HL-60 (cell line): ENCODE measurements at regions not wholly inside any gene's neighbourhood (a gene's known extent, or its start where the extent isn't known, plus 50 kb on each side); places are given as distances from the start of the nearest gene placed in this dataset.

Source experiments
- DNase-seq, 2 experiments: peaks; one replicate each; pipeline ENCODE4 v3.0.0-alpha.2; 2010 to 2020; ENCODE audit warnings: low read depth in 1 of 2, low spot score in 1 of 2
- H3K27ac ChIP-seq: fragments of 250-450 bp; sonication (Bioruptor Pico); replicated peaks from 2 replicates; pipeline ENCODE4 v1.5.1; 2020; ENCODE audit warnings: mild to moderate bottlenecking, moderate library complexity
- H3K27me3 ChIP-seq: fragments of 250-450 bp; sonication (Bioruptor Pico); 2 replicates; pipeline ENCODE4 v1.5.1; 2021; ENCODE audit warnings: mild to moderate bottlenecking, moderate library complexity; ENCODE audit not compliant: insufficient read depth, poor library complexity, severe bottlenecking
- H3K4me3 ChIP-seq: replicated peaks from 2 replicates; pipeline ENCODE4 v1.5.1; 2011; ENCODE audit warnings: mild to moderate bottlenecking, control low read depth, low read length; ENCODE audit not compliant: insufficient read depth
- GABPA ChIP-seq: IDR thresholded peaks from 2 replicates; pipeline ENCODE4 v1.6.1; 2012; ENCODE audit warnings: low read depth
- POLR2AphosphoS5 ChIP-seq: IDR thresholded peaks from 2 replicates; pipeline ENCODE4 v1.6.1; 2012; ENCODE audit warnings: low read depth
- REST ChIP-seq: IDR thresholded peaks from 2 replicates; pipeline ENCODE4 v1.6.1; 2012; ENCODE audit warnings: low read depth; ENCODE audit not compliant: insufficient replicate concordance
- SPI1 ChIP-seq: IDR thresholded peaks from 2 replicates; pipeline ENCODE4 v1.6.1; 2012; ENCODE audit warnings: low read depth, mild to moderate bottlenecking, borderline replicate concordance
- TF ChIP-seq, protein P1 (sequence below): IDR thresholded peaks from one replicate; pipeline ENCODE4 v1.5.1; 2011; ENCODE audit warnings: low read length, control low read depth, inconsistent platforms; ENCODE audit not compliant: insufficient read depth

DNA sequence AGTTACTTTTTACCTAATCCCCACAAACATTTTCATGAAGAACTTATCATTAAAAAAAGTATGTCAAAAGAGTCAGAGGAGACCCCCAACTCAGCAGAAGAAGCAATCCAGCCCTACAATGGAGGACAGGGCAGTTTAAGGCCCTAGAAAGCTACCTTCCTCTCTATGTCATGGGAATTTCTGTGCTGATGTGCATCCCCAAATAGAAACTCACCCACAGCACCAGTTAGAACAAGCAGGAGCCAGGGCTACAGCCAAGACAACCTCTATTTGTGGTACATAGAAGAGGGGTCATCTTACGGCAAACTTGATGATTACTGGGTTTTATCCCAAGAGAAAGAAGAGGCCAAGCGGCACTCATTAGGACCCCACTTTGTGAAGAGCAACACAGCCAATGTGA lies 160.9 kb upstream of the CCDC150 start:
- H3K27me3 ChIP-seq: peaks cover 2% of the 10 kb centered on the region
- no peak for DNase-seq
- no peak overlapping the region for H3K27ac ChIP-seq
- TF ChIP-seq, protein P1, sequence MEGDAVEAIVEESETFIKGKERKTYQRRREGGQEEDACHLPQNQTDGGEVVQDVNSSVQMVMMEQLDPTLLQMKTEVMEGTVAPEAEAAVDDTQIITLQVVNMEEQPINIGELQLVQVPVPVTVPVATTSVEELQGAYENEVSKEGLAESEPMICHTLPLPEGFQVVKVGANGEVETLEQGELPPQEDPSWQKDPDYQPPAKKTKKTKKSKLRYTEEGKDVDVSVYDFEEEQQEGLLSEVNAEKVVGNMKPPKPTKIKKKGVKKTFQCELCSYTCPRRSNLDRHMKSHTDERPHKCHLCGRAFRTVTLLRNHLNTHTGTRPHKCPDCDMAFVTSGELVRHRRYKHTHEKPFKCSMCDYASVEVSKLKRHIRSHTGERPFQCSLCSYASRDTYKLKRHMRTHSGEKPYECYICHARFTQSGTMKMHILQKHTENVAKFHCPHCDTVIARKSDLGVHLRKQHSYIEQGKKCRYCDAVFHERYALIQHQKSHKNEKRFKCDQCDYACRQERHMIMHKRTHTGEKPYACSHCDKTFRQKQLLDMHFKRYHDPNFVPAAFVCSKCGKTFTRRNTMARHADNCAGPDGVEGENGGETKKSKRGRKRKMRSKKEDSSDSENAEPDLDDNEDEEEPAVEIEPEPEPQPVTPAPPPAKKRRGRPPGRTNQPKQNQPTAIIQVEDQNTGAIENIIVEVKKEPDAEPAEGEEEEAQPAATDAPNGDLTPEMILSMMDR: no peak
- TF ChIP-seq REST (no peak), POLR2AphosphoS5 (no peak)
- no peak overlapping the region for H3K4me3 ChIP-seq

- peaks cover 2% of the 10 kb centered on the region for H3K27me3 ChIP-seq
- TF ChIP-seq, protein P1: no peak
- no peak for TF ChIP-seq POLR2AphosphoS5
- no peak for TF ChIP-seq SPI1
- no peak for TF ChIP-seq GABPA
- TF ChIP-seq REST: no peak
- no peak overlapping the region for H3K27ac ChIP-seq
- DNase-seq: no peak
- H3K4me3 ChIP-seq: no peak overlapping the region
These were observed 160.2 kb upstream of the CCDC150 start for GRCh38 chr2:196479350-196479749.

DNA sequence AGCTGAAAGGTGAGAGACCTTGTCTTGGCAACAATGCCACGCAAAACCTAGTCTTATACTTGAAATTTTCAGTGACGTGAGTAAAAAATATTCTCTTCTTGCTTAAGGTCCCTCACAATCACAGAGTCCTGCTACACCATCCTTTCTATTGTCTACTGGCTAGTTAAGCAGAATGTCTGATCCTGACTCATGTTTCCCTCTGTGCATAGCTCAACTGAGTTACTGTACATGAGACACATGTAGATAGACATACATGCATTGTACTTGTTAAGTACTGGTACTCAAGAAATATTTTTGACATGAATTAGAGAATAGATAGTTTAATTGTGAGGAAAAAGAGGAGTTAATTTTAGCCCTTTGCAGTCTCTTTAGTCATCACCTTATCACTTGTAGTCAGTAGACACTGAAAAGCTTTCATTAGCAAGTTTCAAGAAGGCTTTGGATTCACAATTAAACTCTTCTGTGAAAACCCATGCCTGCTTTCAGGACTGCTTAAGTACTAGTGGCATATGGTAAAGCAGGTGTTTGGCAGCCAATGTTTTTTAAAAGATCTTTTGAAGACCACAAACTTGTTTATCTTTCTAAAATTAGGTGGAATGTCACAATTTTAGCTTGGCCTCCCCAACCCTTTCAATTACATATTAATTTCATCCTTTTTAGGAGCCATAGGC lies 158.7 kb upstream of the CCDC150 start:
- no peak overlapping the region for H3K27ac ChIP-seq
- TF ChIP-seq SPI1 (no peak), POLR2AphosphoS5 (no peak), REST (no peak), GABPA (no peak)
- TF ChIP-seq, protein P1: no peak
- no peak for DNase-seq
- no peak overlapping the region for H3K4me3 ChIP-seq
- H3K27me3 ChIP-seq: peaks cover 2% of the 10 kb centered on the region
